Body of pancreas (tissue), 4 donors: ENCODE measurements at regions not wholly inside any gene's neighbourhood (a gene's known extent, or its start where the extent isn't known, plus 50 kb on each side); places are given as distances from the start of the nearest gene placed in this dataset.

Source experiments
- ATAC-seq: fragments of 150-250 bp; one replicate; pipeline ENCODE4 v1.9.1; 2016
- DNase-seq, 4 donors: peaks; one replicate each; pipeline ENCODE4 v3.0.0-alpha.2; 2019
- H3K27ac ChIP-seq, 4 donors: fragments of 200-600 bp; sonication (generic); 1 replicate in 3 of 4; 2 replicates in 1 of 4; pipeline versions ENCODE4 v1.5.1 to v1.6.1; 2016 to 2019; ENCODE audit warnings: mild to moderate bottlenecking in 1 of 4, mixed read lengths in 1 of 4, moderate library complexity in 1 of 4
- H3K27me3 ChIP-seq, 2 donors: fragments of 200-600 bp; sonication (generic); one replicate each; pipeline ENCODE4 v1.6.0; 2016; ENCODE audit warnings: mild to moderate bottlenecking in 1 of 2
- H3K36me3 ChIP-seq, 2 donors: fragments of 200-600 bp; sonication (generic); replicated peaks in 1 of 2; 2 replicates each; pipeline ENCODE4 v1.5.1; 2016; ENCODE audit warnings: low read depth in 2 of 2; ENCODE audit not compliant: insufficient read depth in 1 of 2
- H3K4me1 ChIP-seq: fragments of 200-600 bp; sonication (generic); one replicate; pipeline ENCODE4 v1.6.0; 2016
- H3K4me3 ChIP-seq, 2 donors: fragments of 200-600 bp; sonication (generic); 1 replicate in 1 of 2; 2 replicates in 1 of 2; pipeline ENCODE4 v1.5.1; 2016 to 2019
- H3K9me3 ChIP-seq, 3 donors: fragments of 200-600 bp; sonication (generic); 1 replicate in 2 of 3; 2 replicates in 1 of 3; pipeline ENCODE4 v1.5.1; 2016
- CTCF ChIP-seq, 7 experiments: fragments of 450-650 bp in 4 of 7; fragments of 200-600 bp in 3 of 7; sonication (generic) in 3 of 7; IDR thresholded peaks; one replicate each; pipeline ENCODE4 v1.5.1; 2016 to 2019; ENCODE audit warnings: antibody characterized with exemption in 7 of 7
- POLR2A ChIP-seq, 3 donors: fragments of 450-650 bp; IDR thresholded peaks; one replicate each; pipeline ENCODE4 v1.6.1; 2016; ENCODE audit warnings: antibody characterized with exemption in 3 of 3, mild to moderate bottlenecking in 2 of 3
- WGBS, 2 donors: methylation state at CpG; one replicate each; pipeline ENCODE4 v1.1.5; 2017; 5-methylcytosine and 5-hydroxymethylcytosine counted together
- intact Hi-C: fragments of 100-400 bp; cut with DNase I; formaldehyde crosslinking; loops from one replicate; pipeline ENCODE4 v1.15.1; 2023

DNA sequence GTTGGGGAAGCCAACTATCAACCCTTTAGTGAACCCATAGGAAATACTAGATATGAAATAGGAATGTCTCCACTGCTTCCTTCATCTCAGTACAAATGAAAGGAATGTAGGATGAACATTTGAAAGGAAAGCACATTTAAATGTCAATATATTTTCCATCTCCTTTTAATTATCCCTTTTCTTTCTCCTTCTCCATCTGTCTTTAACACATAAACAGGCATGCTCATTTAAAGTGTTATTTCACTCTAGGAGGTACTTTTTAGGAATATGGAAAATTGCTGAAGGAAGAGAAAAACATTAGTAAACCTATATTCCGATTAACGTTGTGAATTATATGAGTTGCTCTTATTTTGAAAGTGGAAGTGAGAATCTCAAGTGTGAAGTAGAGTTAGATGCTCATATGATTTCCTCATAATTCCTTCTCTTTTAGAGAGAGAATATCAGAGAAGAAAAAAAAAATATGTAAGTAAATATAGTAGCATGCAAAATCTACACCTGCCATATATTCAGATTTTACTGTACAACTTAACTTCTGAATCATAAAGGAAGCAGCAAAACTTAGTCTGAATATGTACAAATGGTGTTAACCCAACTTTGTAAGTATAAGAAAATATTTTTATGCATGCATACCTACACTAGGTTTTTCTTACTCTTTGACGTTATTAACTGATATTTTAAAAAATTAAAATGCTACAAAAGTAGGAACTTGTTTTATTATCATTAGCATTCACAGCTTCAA lies 406.9 kb upstream of the B3GALT2 start:
- H3K9me3 ChIP-seq: no peaks in the 10 kb centered on the region
- 44 to 61% methylated on average over 3 of the region's 3 CpGs for WGBS, 2 donors
- ATAC-seq (no peak), DNase-seq (no peak)
- intact Hi-C loops: no loop called here
- no peaks in the 10 kb centered on the region for H3K27me3 ChIP-seq
- TF ChIP-seq POLR2A (IDR thresholded peaks at IDR 0.05) (no peak), CTCF (IDR thresholded peaks at IDR 0.05) (no peak)
- H3K4me1 ChIP-seq: no peaks in the 10 kb centered on the region
- no peaks in the 10 kb centered on the region for H3K36me3 ChIP-seq
- no peak overlapping the region for H3K27ac ChIP-seq
- no peak overlapping the region for H3K4me3 ChIP-seq

DNA sequence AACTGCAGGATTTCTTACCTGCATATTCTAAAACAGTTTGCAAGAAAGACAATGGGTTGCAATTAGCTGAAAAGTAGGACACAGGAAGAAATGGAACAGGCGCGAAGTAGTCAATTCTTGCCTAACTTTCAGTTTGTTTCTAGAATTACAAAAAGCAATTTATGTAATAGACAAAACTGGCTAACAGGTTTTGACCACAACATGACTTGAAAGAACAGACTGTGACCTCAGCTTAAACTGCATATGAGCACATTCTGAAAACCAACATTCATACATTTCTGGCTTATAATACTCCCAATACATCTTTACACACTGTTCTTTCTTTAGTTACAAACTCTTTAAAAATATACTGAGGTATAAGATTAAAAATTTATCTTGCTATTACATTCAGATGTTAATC lies 405.9 kb upstream of the B3GALT2 start:
- no peak overlapping the region for H3K27ac ChIP-seq
- ATAC-seq (no peak), DNase-seq (no peak)
- 68 to 80% methylated on average over 2 of the region's 2 CpGs for WGBS, 2 donors
- TF ChIP-seq POLR2A (IDR thresholded peaks at IDR 0.05) (no peak), CTCF (IDR thresholded peaks at IDR 0.05) (no peak)
- intact Hi-C loops: no loop called here
- H3K9me3 ChIP-seq: no peaks in the 10 kb centered on the region
- no peaks in the 10 kb centered on the region for H3K4me1 ChIP-seq
- H3K36me3 ChIP-seq: no peaks in the 10 kb centered on the region
- H3K4me3 ChIP-seq: no peak overlapping the region
- H3K27me3 ChIP-seq: no peaks in the 10 kb centered on the region

GRCh38 chr1:193590102-193590501 lies 403.7 kb upstream of the B3GALT2 start:
- intact Hi-C loops: no loop called here

GRCh38 chr1:193589597-193590040 lies 403.2 kb upstream of the B3GALT2 start:
- peak in 1 of 4 donors; percentile 3 for DNase-seq
- no peak for ATAC-seq
- H3K27me3 ChIP-seq: no peaks in the 10 kb centered on the region
- TF ChIP-seq POLR2A (IDR thresholded peaks at IDR 0.05) (no peak), CTCF (IDR thresholded peaks at IDR 0.05) (no peak)
- H3K9me3 ChIP-seq: no peaks in the 10 kb centered on the region
- intact Hi-C loops: no loop called here
- H3K36me3 ChIP-seq: no peaks in the 10 kb centered on the region
- no peak overlapping the region for H3K27ac ChIP-seq
- no peak overlapping the region for H3K4me3 ChIP-seq
- no peaks in the 10 kb centered on the region for H3K4me1 ChIP-seq
- WGBS, 2 donors: 41 to 48% methylated on average over 3 of the region's 3 CpGs

More at GRCh38 chr1:193590102-193590501, 403.7 kb upstream of the B3GALT2 start:
- Histone ChIP-seq H3K9me3 (no peaks in the 10 kb centered on the region), H3K27ac (no peak overlapping the region), H3K27me3 (no peaks in the 10 kb centered on the region), H3K4me1 (no peaks in the 10 kb centered on the region), H3K4me3 (no peak overlapping the region), H3K36me3 (no peaks in the 10 kb centered on the region)
- TF ChIP-seq CTCF (IDR thresholded peaks at IDR 0.05) (no peak), POLR2A (IDR thresholded peaks at IDR 0.05) (no peak)
- DNase-seq: no peak
- ATAC-seq: no peak
